ENCODE measurements at regions not wholly inside any gene's neighbourhood (a gene's known extent, or its start where the extent isn't known, plus 50 kb on each side); places are given as distances from the start of the nearest gene placed in this dataset.

GRCh38 chr18:46262856-46263255, 158.7 kb downstream of the HAUS1 start:
- Histone ChIP-seq H3K27me3 (ENCODE audit: control insufficient read depth, insufficient read depth, low read length) (no peaks in the 10 kb centered on the region), H3K4me1 (ENCODE audit: control insufficient read depth, insufficient read depth, low read length) (peaks cover 2% of the 10 kb centered on the region), H3K36me3 (ENCODE audit: control insufficient read depth, insufficient read depth, low read length) (peaks cover 7% of the 10 kb centered on the region), H3K4me3 (ENCODE audit: low read length) (no peak overlapping the region), H3K9me3 (replicated peaks; ENCODE audit: control insufficient read depth, low read depth, low read length) (no peaks in the 10 kb centered on the region), H3K27ac (ENCODE audit: low read length) (no peak overlapping the region)
- DNase-seq, result no peak
- WGBS (ENCODE audit: insufficient coverage), result 92% methylated on average over 4 of the region's 4 CpGs

- Histone ChIP-seq H3K4me3 (ENCODE audit: low read length) (no peak overlapping the region), H3K27me3 (ENCODE audit: control insufficient read depth, insufficient read depth, low read length) (no peaks in the 10 kb centered on the region), H3K9me3 (replicated peaks; ENCODE audit: control insufficient read depth, low read depth, low read length) (no peaks in the 10 kb centered on the region), H3K36me3 (ENCODE audit: control insufficient read depth, insufficient read depth, low read length) (peaks cover 12% of the 10 kb centered on the region), H3K27ac (ENCODE audit: low read length) (peak overlapping the region; percentile 48), H3K4me1 (ENCODE audit: control insufficient read depth, insufficient read depth, low read length) (peaks cover 2% of the 10 kb centered on the region)
- peak; percentile 80 for DNase-seq
- no CpG with 5 or more reads among the region's 1 CpG for WGBS (ENCODE audit: insufficient coverage)
Observed at GRCh38 chr18:46264255-46264654, 160.1 kb downstream of the HAUS1 start.

- Histone ChIP-seq H3K4me3 (ENCODE audit: low read length) (no peak overlapping the region), H3K27me3 (ENCODE audit: control insufficient read depth, insufficient read depth, low read length) (no peaks in the 10 kb centered on the region), H3K27ac (ENCODE audit: low read length) (peak overlapping the region; percentile 18), H3K36me3 (ENCODE audit: control insufficient read depth, insufficient read depth, low read length) (peaks cover 12% of the 10 kb centered on the region), H3K9me3 (replicated peaks; ENCODE audit: control insufficient read depth, low read depth, low read length) (no peaks in the 10 kb centered on the region), H3K4me1 (ENCODE audit: control insufficient read depth, insufficient read depth, low read length) (peaks cover 2% of the 10 kb centered on the region)
- no CpG with 5 or more reads among the region's 4 CpGs for WGBS (ENCODE audit: insufficient coverage)
- peak; percentile 83 for DNase-seq
Observed at GRCh38 chr18:46265196-46266156, 161.3 kb downstream of the HAUS1 start.

GRCh38 chr18:46266473-46266872, 162.3 kb downstream of the HAUS1 start:
- Histone ChIP-seq H3K9me3 (replicated peaks; ENCODE audit: control insufficient read depth, low read depth, low read length) (no peaks in the 10 kb centered on the region), H3K4me1 (ENCODE audit: control insufficient read depth, insufficient read depth, low read length) (peaks cover 2% of the 10 kb centered on the region), H3K27me3 (ENCODE audit: control insufficient read depth, insufficient read depth, low read length) (no peaks in the 10 kb centered on the region), H3K27ac (ENCODE audit: low read length) (no peak overlapping the region), H3K36me3 (ENCODE audit: control insufficient read depth, insufficient read depth, low read length) (peaks cover 12% of the 10 kb centered on the region), H3K4me3 (ENCODE audit: low read length) (no peak overlapping the region)
- WGBS (ENCODE audit: insufficient coverage), result no CpG with 5 or more reads among the region's 3 CpGs
- DNase-seq, result peak; percentile 64

GRCh38 chr18:46268671-46269070, 164.5 kb downstream of the HAUS1 start:
- 90% methylated on average over 2 of the region's 2 CpGs for WGBS (ENCODE audit: insufficient coverage)
- no peak for DNase-seq
- H3K27ac ChIP-seq (ENCODE audit: low read length), result no peak overlapping the region
- no peaks in the 10 kb centered on the region for H3K27me3 ChIP-seq (ENCODE audit: control insufficient read depth, insufficient read depth, low read length)
- H3K4me1 ChIP-seq (ENCODE audit: control insufficient read depth, insufficient read depth, low read length), result peaks cover 2% of the 10 kb centered on the region
- H3K36me3 ChIP-seq (ENCODE audit: control insufficient read depth, insufficient read depth, low read length), result peaks cover 8% of the 10 kb centered on the region
- H3K4me3 ChIP-seq (ENCODE audit: low read length), result no peak overlapping the region
- H3K9me3 ChIP-seq (replicated peaks; ENCODE audit: control insufficient read depth, low read depth, low read length), result no peaks in the 10 kb centered on the region

- H3K27me3 ChIP-seq (ENCODE audit: control insufficient read depth, insufficient read depth, low read length), result no peaks in the 10 kb centered on the region
- DNase-seq, result no peak
- peaks cover 2% of the 10 kb centered on the region for H3K4me1 ChIP-seq (ENCODE audit: control insufficient read depth, insufficient read depth, low read length)
- H3K27ac ChIP-seq (ENCODE audit: low read length), result no peak overlapping the region
- no CpG with 5 or more reads among the region's 1 CpG for WGBS (ENCODE audit: insufficient coverage)
- peaks cover 6% of the 10 kb centered on the region for H3K36me3 ChIP-seq (ENCODE audit: control insufficient read depth, insufficient read depth, low read length)
- no peak overlapping the region for H3K4me3 ChIP-seq (ENCODE audit: low read length)
- no peaks in the 10 kb centered on the region for H3K9me3 ChIP-seq (replicated peaks; ENCODE audit: control insufficient read depth, low read depth, low read length)
Observed at GRCh38 chr18:46269275-46269674, 165.1 kb downstream of the HAUS1 start.

- Histone ChIP-seq H3K27ac (ENCODE audit: low read length) (no peak overlapping the region), H3K36me3 (ENCODE audit: control insufficient read depth, insufficient read depth, low read length) (peaks cover 5% of the 10 kb centered on the region), H3K27me3 (ENCODE audit: control insufficient read depth, insufficient read depth, low read length) (no peaks in the 10 kb centered on the region), H3K4me3 (ENCODE audit: low read length) (no peak overlapping the region), H3K4me1 (ENCODE audit: control insufficient read depth, insufficient read depth, low read length) (no peaks in the 10 kb centered on the region), H3K9me3 (replicated peaks; ENCODE audit: control insufficient read depth, low read depth, low read length) (no peaks in the 10 kb centered on the region)
- no CpG with 5 or more reads among the region's 2 CpGs for WGBS (ENCODE audit: insufficient coverage)
- no peak for DNase-seq
Observed at GRCh38 chr18:46271488-46271887, 167.3 kb downstream of the HAUS1 start.

GRCh38 chr18:46273861-46274260, 169.7 kb downstream of the HAUS1 start:
- H3K27me3 ChIP-seq (ENCODE audit: control insufficient read depth, insufficient read depth, low read length), result no peaks in the 10 kb centered on the region
- no peak overlapping the region for H3K27ac ChIP-seq (ENCODE audit: low read length)
- 64% methylated on average over 1 of the region's 1 CpG for WGBS (ENCODE audit: insufficient coverage)
- DNase-seq, result no peak
- peaks cover 3% of the 10 kb centered on the region for H3K36me3 ChIP-seq (ENCODE audit: control insufficient read depth, insufficient read depth, low read length)
- H3K9me3 ChIP-seq (replicated peaks; ENCODE audit: control insufficient read depth, low read depth, low read length), result no peaks in the 10 kb centered on the region
- no peak overlapping the region for H3K4me3 ChIP-seq (ENCODE audit: low read length)
- peaks cover 9% of the 10 kb centered on the region for H3K4me1 ChIP-seq (ENCODE audit: control insufficient read depth, insufficient read depth, low read length)

GRCh38 chr18:46274266-46274665, 170.1 kb downstream of the HAUS1 start:
- no peak for DNase-seq
- WGBS (ENCODE audit: insufficient coverage), result no CpG with 5 or more reads among the region's 1 CpG
- H3K4me1 ChIP-seq (ENCODE audit: control insufficient read depth, insufficient read depth, low read length), result peaks cover 9% of the 10 kb centered on the region
- no peaks in the 10 kb centered on the region for H3K27me3 ChIP-seq (ENCODE audit: control insufficient read depth, insufficient read depth, low read length)
- H3K27ac ChIP-seq (ENCODE audit: low read length), result no peak overlapping the region
- H3K4me3 ChIP-seq (ENCODE audit: low read length), result no peak overlapping the region
- no peaks in the 10 kb centered on the region for H3K36me3 ChIP-seq (ENCODE audit: control insufficient read depth, insufficient read depth, low read length)
- H3K9me3 ChIP-seq (replicated peaks; ENCODE audit: control insufficient read depth, low read depth, low read length), result no peaks in the 10 kb centered on the region

GRCh38 chr18:46275370-46275769, 171.2 kb downstream of the HAUS1 start:
- 21% methylated on average over 2 of the region's 4 CpGs for WGBS (ENCODE audit: insufficient coverage)
- H3K27ac ChIP-seq (ENCODE audit: low read length), result no peak overlapping the region
- H3K4me3 ChIP-seq (ENCODE audit: low read length), result no peak overlapping the region
- no peak for DNase-seq
- no peaks in the 10 kb centered on the region for H3K27me3 ChIP-seq (ENCODE audit: control insufficient read depth, insufficient read depth, low read length)
- H3K36me3 ChIP-seq (ENCODE audit: control insufficient read depth, insufficient read depth, low read length), result no peaks in the 10 kb centered on the region
- no peaks in the 10 kb centered on the region for H3K9me3 ChIP-seq (replicated peaks; ENCODE audit: control insufficient read depth, low read depth, low read length)
- H3K4me1 ChIP-seq (ENCODE audit: control insufficient read depth, insufficient read depth, low read length), result peaks cover 9% of the 10 kb centered on the region

Measured in muscle of leg (tissue), 3 donors.